ENCODE measurements at regions not wholly inside any gene's neighbourhood (a gene's known extent, or its start where the extent isn't known, plus 50 kb on each side); places are given as distances from the start of the nearest gene placed in this dataset.

- TF ChIP-seq SP1 (IDR thresholded peaks at IDR 0.05) (no peak), HDGF (IDR thresholded peaks at IDR 0.05; ENCODE audit: borderline replicate concordance) (no peak), ZNF384 (IDR thresholded peaks at IDR 0.05) (no peak), FOXM1 (IDR thresholded peaks at IDR 0.05; ENCODE audit: borderline replicate concordance) (no peak), LEF1 (IDR thresholded peaks at IDR 0.05; ENCODE audit: borderline replicate concordance) (no peak), ELF4 (IDR thresholded peaks at IDR 0.05) (no peak), BHLHE40 (IDR thresholded peaks at IDR 0.05; ENCODE audit: borderline replicate concordance) (no peak)
Observed at GRCh38 chr18:78396077-78396476, 583.5 kb upstream of the SALL3 start.
